ENCODE measurements at regions not wholly inside any gene's neighbourhood (a gene's known extent, or its start where the extent isn't known, plus 50 kb on each side); places are given as distances from the start of the nearest gene placed in this dataset.

DNA sequence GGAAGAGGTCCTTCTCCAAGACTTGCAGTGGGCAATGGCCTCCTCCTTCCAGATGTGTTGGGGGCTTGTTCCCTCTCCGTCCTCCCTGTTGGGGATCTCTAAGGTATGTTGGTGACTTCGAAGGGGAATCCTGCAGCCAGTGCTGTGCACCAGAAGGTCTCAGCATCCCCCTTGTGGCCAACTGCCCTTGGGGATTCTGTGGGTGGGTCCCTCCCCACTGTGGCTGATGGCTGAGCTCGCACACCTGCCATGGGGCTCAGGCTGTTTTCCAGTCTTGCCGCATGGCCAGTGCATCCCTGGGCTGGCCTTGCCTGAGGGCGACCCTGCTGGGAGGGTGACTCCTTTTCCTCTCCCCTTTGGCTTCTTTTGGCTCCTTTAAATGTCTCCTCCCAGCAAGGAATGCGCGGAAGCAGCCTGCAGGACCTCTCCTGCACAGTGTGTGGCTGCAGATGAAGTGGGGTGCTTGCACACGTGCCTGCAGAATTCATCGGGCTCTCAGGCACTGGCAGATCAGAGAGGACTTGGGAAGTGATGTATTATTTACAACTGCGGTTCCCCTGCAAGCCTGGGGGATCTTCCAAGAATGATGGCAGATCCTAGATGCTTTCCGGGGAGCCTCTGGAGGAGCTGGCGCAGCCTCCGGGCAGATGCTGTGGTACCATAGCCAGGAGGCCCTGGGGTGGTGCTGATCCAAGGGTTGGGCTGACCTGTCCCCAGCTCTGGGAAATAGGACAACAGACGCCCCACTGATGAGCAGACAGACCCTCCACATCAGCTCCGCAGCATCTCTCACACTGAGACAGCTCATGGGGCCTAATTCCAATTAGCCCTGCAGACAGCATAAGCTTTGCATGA lies 410.0 kb downstream of the TCERG1L start:
- TF ChIP-seq, protein P1, sequence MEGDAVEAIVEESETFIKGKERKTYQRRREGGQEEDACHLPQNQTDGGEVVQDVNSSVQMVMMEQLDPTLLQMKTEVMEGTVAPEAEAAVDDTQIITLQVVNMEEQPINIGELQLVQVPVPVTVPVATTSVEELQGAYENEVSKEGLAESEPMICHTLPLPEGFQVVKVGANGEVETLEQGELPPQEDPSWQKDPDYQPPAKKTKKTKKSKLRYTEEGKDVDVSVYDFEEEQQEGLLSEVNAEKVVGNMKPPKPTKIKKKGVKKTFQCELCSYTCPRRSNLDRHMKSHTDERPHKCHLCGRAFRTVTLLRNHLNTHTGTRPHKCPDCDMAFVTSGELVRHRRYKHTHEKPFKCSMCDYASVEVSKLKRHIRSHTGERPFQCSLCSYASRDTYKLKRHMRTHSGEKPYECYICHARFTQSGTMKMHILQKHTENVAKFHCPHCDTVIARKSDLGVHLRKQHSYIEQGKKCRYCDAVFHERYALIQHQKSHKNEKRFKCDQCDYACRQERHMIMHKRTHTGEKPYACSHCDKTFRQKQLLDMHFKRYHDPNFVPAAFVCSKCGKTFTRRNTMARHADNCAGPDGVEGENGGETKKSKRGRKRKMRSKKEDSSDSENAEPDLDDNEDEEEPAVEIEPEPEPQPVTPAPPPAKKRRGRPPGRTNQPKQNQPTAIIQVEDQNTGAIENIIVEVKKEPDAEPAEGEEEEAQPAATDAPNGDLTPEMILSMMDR (IDR thresholded peaks at IDR 0.05): no peak
- TF ChIP-seq POLR2A (IDR thresholded peaks at IDR 0.05): no peak

Measured in right lobe of liver (tissue), 4 donors.